ENCODE measurements at regions not wholly inside any gene's neighbourhood (a gene's known extent, or its start where the extent isn't known, plus 50 kb on each side); places are given as distances from the start of the nearest gene placed in this dataset.

- no peaks in the 10 kb centered on the region for H3K9me3 ChIP-seq
- intact Hi-C loops (cut with DNase I; ENCODE audit: low total_unique reads): no loop called here
- peaks cover 0 to 20% (median 11%) of the 10 kb centered on the region in 4 donors for H3K4me1 ChIP-seq
- no peak overlapping the region for H3K4me3 ChIP-seq
- DNase-seq: no peak
- no peak for TF ChIP-seq CTCF (IDR thresholded peaks at IDR 0.05)
- no peaks in the 10 kb centered on the region for H3K36me3 ChIP-seq
- H3K27ac ChIP-seq: no peak overlapping the region
- H3K27me3 ChIP-seq: no peaks in the 10 kb centered on the region
These were observed 116.8 kb upstream of the GLI2 start for GRCh38 chr2:120618830-120619229.

- no peaks in the 10 kb centered on the region for H3K36me3 ChIP-seq
- H3K4me1 ChIP-seq: peaks cover 0 to 13% (median 3%) of the 10 kb centered on the region in 4 donors
- no peak overlapping the region for H3K27ac ChIP-seq
- intact Hi-C loops (cut with DNase I; ENCODE audit: low total_unique reads): no loop called here
- no peak for DNase-seq
- H3K9me3 ChIP-seq: no peaks in the 10 kb centered on the region
- no peak overlapping the region for H3K4me3 ChIP-seq
- no peak for TF ChIP-seq CTCF (IDR thresholded peaks at IDR 0.05)
- no peaks in the 10 kb centered on the region for H3K27me3 ChIP-seq
These were observed 116.1 kb upstream of the GLI2 start for GRCh38 chr2:120619579-120619978.

GRCh38 chr2:120620025-120620793 lies 115.5 kb upstream of the GLI2 start:
- H3K4me3 ChIP-seq: no peak overlapping the region
- H3K27ac ChIP-seq: no peak overlapping the region
- intact Hi-C loops (cut with DNase I; ENCODE audit: low total_unique reads): no loop called here
- no peaks in the 10 kb centered on the region for H3K36me3 ChIP-seq
- no peak for TF ChIP-seq CTCF (IDR thresholded peaks at IDR 0.05)
- H3K27me3 ChIP-seq: no peaks in the 10 kb centered on the region
- no peak for DNase-seq
- H3K9me3 ChIP-seq: no peaks in the 10 kb centered on the region
- peaks cover 0 to 7% (median 2%) of the 10 kb centered on the region in 4 donors for H3K4me1 ChIP-seq

GRCh38 chr2:120622159-120622869 lies 113.4 kb upstream of the GLI2 start:
- DNase-seq: peak in 1 of 2 donors; percentile 39
- no peaks in the 10 kb centered on the region for H3K36me3 ChIP-seq
- intact Hi-C loops (cut with DNase I; ENCODE audit: low total_unique reads): no loop called here
- H3K9me3 ChIP-seq: no peaks in the 10 kb centered on the region
- H3K4me3 ChIP-seq: no peak overlapping the region
- TF ChIP-seq CTCF (IDR thresholded peaks at IDR 0.05): no peak
- peaks cover 0 to 18% (median 11%) of the 10 kb centered on the region in 4 donors for H3K4me1 ChIP-seq
- H3K27ac ChIP-seq: no peak overlapping the region
- no peaks in the 10 kb centered on the region for H3K27me3 ChIP-seq

- intact Hi-C loops (cut with DNase I; ENCODE audit: low total_unique reads): no loop called here
- Histone ChIP-seq H3K4me1 (peaks cover 0 to 18% (median 10%) of the 10 kb centered on the region in 4 donors), H3K27me3 (no peaks in the 10 kb centered on the region), H3K27ac (no peak overlapping the region), H3K9me3 (no peaks in the 10 kb centered on the region), H3K4me3 (no peak overlapping the region), H3K36me3 (no peaks in the 10 kb centered on the region)
- no peak for TF ChIP-seq CTCF (IDR thresholded peaks at IDR 0.05)
- peak in 1 of 2 donors; percentile 58 for DNase-seq
These were observed 112.5 kb upstream of the GLI2 start for GRCh38 chr2:120622886-120623753.

Data from tibial artery (tissue), 4 donors.